ENCODE measurements at regions not wholly inside any gene's neighbourhood (a gene's known extent, or its start where the extent isn't known, plus 50 kb on each side); places are given as distances from the start of the nearest gene placed in this dataset.

GRCh38 chr16:80447241-80447640, 93.6 kb upstream of the DYNLRB2 start:
- H3K36me3 ChIP-seq (ENCODE audit: insufficient read depth, low read length): no peaks in the 10 kb centered on the region
- H3F3A ChIP-seq (ENCODE audit: low read depth): no peaks in the 10 kb centered on the region
- no peaks in the 10 kb centered on the region for H3K9me3 ChIP-seq (ENCODE audit: insufficient read depth, low read depth, low read length)
- H4K20me1 ChIP-seq (ENCODE audit: insufficient read depth, low read length, poor library complexity, severe bottlenecking): no peaks in the 10 kb centered on the region
- H3K4me1 ChIP-seq (ENCODE audit: insufficient read depth, low read length, poor library complexity, severe bottlenecking): no peaks in the 10 kb centered on the region
- TF ChIP-seq EZH2phosphoT487 (IDR thresholded peaks at IDR 0.05; ENCODE audit: borderline replicate concordance) (no peak), CTCF (conservative IDR thresholded peaks at IDR 0.05; ENCODE audit: low read length) (no peak)
- H3K4me2 ChIP-seq (ENCODE audit: low read depth, low read length, poor library complexity, severe bottlenecking): no peak overlapping the region
- no peak overlapping the region for H3K9ac ChIP-seq (ENCODE audit: low read depth, low read length, poor library complexity, severe bottlenecking)
- no peak overlapping the region for H2AFZ ChIP-seq (ENCODE audit: low read length)
- no peaks in the 10 kb centered on the region for H3K27me3 ChIP-seq (ENCODE audit: insufficient read depth, low read length, poor library complexity, severe bottlenecking)
- H3K9me2 ChIP-seq (replicated peaks; ENCODE audit: low read depth, low read length): no peaks in the 10 kb centered on the region
- no peaks in the 10 kb centered on the region for H3K79me2 ChIP-seq (ENCODE audit: insufficient read depth, low read length)
- H3K4me3 ChIP-seq (ENCODE audit: low read length, poor library complexity, severe bottlenecking): no peak overlapping the region

- no peaks in the 10 kb centered on the region for H3K27me3 ChIP-seq (ENCODE audit: insufficient read depth, low read length, poor library complexity, severe bottlenecking)
- H3K9me2 ChIP-seq (replicated peaks; ENCODE audit: low read depth, low read length): no peaks in the 10 kb centered on the region
- TF ChIP-seq CTCF (conservative IDR thresholded peaks at IDR 0.05; ENCODE audit: low read length) (no peak), EZH2phosphoT487 (IDR thresholded peaks at IDR 0.05; ENCODE audit: borderline replicate concordance) (no peak)
Observed at GRCh38 chr16:80442779-80443178, 98.0 kb upstream of the DYNLRB2 start.

GRCh38 chr16:80441935-80442334, 98.9 kb upstream of the DYNLRB2 start:
- H3K9me3 ChIP-seq (ENCODE audit: insufficient read depth, low read depth, low read length): no peaks in the 10 kb centered on the region
- H3K9me2 ChIP-seq (replicated peaks; ENCODE audit: low read depth, low read length): no peaks in the 10 kb centered on the region
- TF ChIP-seq CTCF (conservative IDR thresholded peaks at IDR 0.05; ENCODE audit: low read length) (no peak), EZH2phosphoT487 (IDR thresholded peaks at IDR 0.05; ENCODE audit: borderline replicate concordance) (no peak)
- peaks cover 4% of the 10 kb centered on the region for H3K4me1 ChIP-seq (ENCODE audit: insufficient read depth, low read length, poor library complexity, severe bottlenecking)
- no peaks in the 10 kb centered on the region for H3K79me2 ChIP-seq (ENCODE audit: insufficient read depth, low read length)
- no peaks in the 10 kb centered on the region for H3F3A ChIP-seq (ENCODE audit: low read depth)
- no peaks in the 10 kb centered on the region for H4K20me1 ChIP-seq (ENCODE audit: insufficient read depth, low read length, poor library complexity, severe bottlenecking)
- H3K4me2 ChIP-seq (ENCODE audit: low read depth, low read length, poor library complexity, severe bottlenecking): no peak overlapping the region
- no peak overlapping the region for H3K9ac ChIP-seq (ENCODE audit: low read depth, low read length, poor library complexity, severe bottlenecking)
- H2AFZ ChIP-seq (ENCODE audit: low read length): no peak overlapping the region
- no peaks in the 10 kb centered on the region for H3K27me3 ChIP-seq (ENCODE audit: insufficient read depth, low read length, poor library complexity, severe bottlenecking)
- H3K4me3 ChIP-seq (ENCODE audit: low read length, poor library complexity, severe bottlenecking): no peak overlapping the region
- no peaks in the 10 kb centered on the region for H3K36me3 ChIP-seq (ENCODE audit: insufficient read depth, low read length)

More at GRCh38 chr16:80442779-80443178, 98.0 kb upstream of the DYNLRB2 start:
- H3K79me2 ChIP-seq (ENCODE audit: insufficient read depth, low read length): no peaks in the 10 kb centered on the region
- H4K20me1 ChIP-seq (ENCODE audit: insufficient read depth, low read length, poor library complexity, severe bottlenecking): no peaks in the 10 kb centered on the region
- H3K9ac ChIP-seq (ENCODE audit: low read depth, low read length, poor library complexity, severe bottlenecking): no peak overlapping the region
- no peaks in the 10 kb centered on the region for H3F3A ChIP-seq (ENCODE audit: low read depth)
- H3K4me2 ChIP-seq (ENCODE audit: low read depth, low read length, poor library complexity, severe bottlenecking): no peak overlapping the region
- no peaks in the 10 kb centered on the region for H3K9me3 ChIP-seq (ENCODE audit: insufficient read depth, low read depth, low read length)
- H3K4me1 ChIP-seq (ENCODE audit: insufficient read depth, low read length, poor library complexity, severe bottlenecking): peaks cover 4% of the 10 kb centered on the region
- H2AFZ ChIP-seq (ENCODE audit: low read length): no peak overlapping the region
- no peak overlapping the region for H3K4me3 ChIP-seq (ENCODE audit: low read length, poor library complexity, severe bottlenecking)
- no peaks in the 10 kb centered on the region for H3K36me3 ChIP-seq (ENCODE audit: insufficient read depth, low read length)
